GM23338 (cell line): ENCODE measurements at regions not wholly inside any gene's neighbourhood (a gene's known extent, or its start where the extent isn't known, plus 50 kb on each side); places are given as distances from the start of the nearest gene placed in this dataset.

ENCODE experiments used
- ATAC-seq: fragments of 200-7000 bp; cut with Tn5 transposase; 3 replicates; pipeline ENCODE4 v1.9.1; 2020
- DNase-seq: peaks from one replicate; pipeline ENCODE4 v3.0.0-alpha.2; 2015; ENCODE audit warnings: low spot score
- H2AFZ ChIP-seq: fragments of 200-600 bp; sonication (generic); 2 replicates; pipeline ENCODE4 v1.8.0; 2016; ENCODE audit warnings: antibody characterized with exemption, mild to moderate bottlenecking, moderate library complexity
- H3F3A ChIP-seq: fragments of 200-600 bp; sonication (generic); replicated peaks from 2 replicates; pipeline ENCODE4 v1.8.0; 2017; ENCODE audit warnings: antibody characterized with exemption, mixed run types, low read depth
- H3K27ac ChIP-seq: fragments of 200-600 bp; sonication (generic); 2 replicates; pipeline ENCODE4 v1.6.1; 2016; ENCODE audit warnings: low read depth
- H3K27me3 ChIP-seq: fragments of 200-600 bp; sonication (generic); 2 replicates; pipeline ENCODE4 v1.8.0; 2016; ENCODE audit warnings: mild to moderate bottlenecking, mixed run types, moderate library complexity; ENCODE audit not compliant: insufficient read depth
- H3K36me3 ChIP-seq: fragments of 200-600 bp; sonication (generic); 2 replicates; pipeline ENCODE4 v1.8.0; 2016; ENCODE audit warnings: mild to moderate bottlenecking; ENCODE audit not compliant: insufficient read depth
- H3K4me1 ChIP-seq: fragments of 200-600 bp; sonication (generic); 2 replicates; pipeline ENCODE4 v1.8.0; 2016; ENCODE audit warnings: mild to moderate bottlenecking, moderate library complexity; ENCODE audit not compliant: insufficient read depth
- H3K4me2 ChIP-seq: fragments of 200-600 bp; sonication (generic); 2 replicates; pipeline ENCODE4 v1.7.1; 2017; ENCODE audit warnings: mixed run types
- H3K4me3 ChIP-seq: fragments of 200-600 bp; sonication (generic); 2 replicates; pipeline ENCODE4 v1.6.1; 2016; ENCODE audit warnings: mixed run types
- H3K79me2 ChIP-seq: fragments of 200-600 bp; sonication (generic); replicated peaks from 2 replicates; pipeline ENCODE4 v1.8.0; 2017; ENCODE audit warnings: mild to moderate bottlenecking; ENCODE audit not compliant: insufficient read depth
- H3K9me2 ChIP-seq: fragments of 200-600 bp; sonication (generic); 2 replicates; pipeline ENCODE4 v1.8.0; 2017; ENCODE audit not compliant: insufficient read depth
- H4K20me1 ChIP-seq: fragments of 200-600 bp; sonication (generic); replicated peaks from 2 replicates; pipeline ENCODE4 v1.8.0; 2017; ENCODE audit warnings: mild to moderate bottlenecking; ENCODE audit not compliant: insufficient read depth
- H3K27ac Mint-ChIP-seq: 2 replicates; pipeline ENCODE4 v1.8.0; 2020; ENCODE audit warnings: inconsistent platforms, mild to moderate bottlenecking, moderate library complexity, mixed read lengths
- H3K27me3 Mint-ChIP-seq: 3 replicates; pipeline ENCODE4 v1.8.0; 2022; ENCODE audit warnings: low read depth, mild to moderate bottlenecking, moderate library complexity, mixed read lengths, inconsistent platforms; ENCODE audit not compliant: insufficient read depth, poor library complexity
- H3K36me3 Mint-ChIP-seq: 3 replicates; pipeline ENCODE4 v1.8.0; 2021; ENCODE audit warnings: low read depth, mild to moderate bottlenecking, inconsistent platforms, moderate library complexity, mixed read lengths
- H3K4me1 Mint-ChIP-seq: 3 replicates; pipeline ENCODE4 v1.8.0; 2020; ENCODE audit warnings: mild to moderate bottlenecking, inconsistent platforms, mixed read lengths
- H3K4me3 Mint-ChIP-seq: 3 replicates; pipeline ENCODE4 v1.8.0; 2021; ENCODE audit warnings: moderate library complexity, mild to moderate bottlenecking, inconsistent platforms, mixed read lengths
- H3K9me3 Mint-ChIP-seq: 3 replicates; pipeline ENCODE4 v1.8.0; 2020; ENCODE audit warnings: moderate library complexity, mild to moderate bottlenecking, inconsistent platforms, mixed read lengths
- CREB1 ChIP-seq: fragments of 250-450 bp; sonication (Bioruptor Pico); IDR thresholded peaks from 2 replicates; pipeline ENCODE4 v1.5.0; 2020; ENCODE audit warnings: low read depth, mild to moderate bottlenecking, moderate library complexity
- CTCF ChIP-seq, 2 experiments: fragments of 200-600 bp in 1 of 2; sonication (generic) in 1 of 2; conservative IDR thresholded peaks; 2 replicates each; pipeline versions ENCODE4 v1.5.1 to v1.6.1; 2016 to 2017; ENCODE audit warnings: antibody characterized with exemption in 2 of 2, low read depth in 2 of 2, mild to moderate bottlenecking in 2 of 2, moderate library complexity in 1 of 2
- JUNB ChIP-seq: IDR thresholded peaks from one replicate; pipeline ENCODE4 v1.6.1; 2016; ENCODE audit warnings: antibody characterized with exemption; ENCODE audit not compliant: unreplicated experiment
- POLR2AphosphoS5 ChIP-seq: IDR thresholded peaks from 2 replicates; pipeline ENCODE4 v1.6.1; 2016; ENCODE audit warnings: antibody characterized with exemption, low read depth
- ZNF114 ChIP-seq: fragments of 250-450 bp; sonication (Bioruptor Pico); IDR thresholded peaks from 2 replicates; pipeline ENCODE4 v1.5.0; 2020; ENCODE audit warnings: mild to moderate bottlenecking, moderate library complexity
- ZNF462 ChIP-seq: fragments of 250-450 bp; sonication (Bioruptor Pico); IDR thresholded peaks from 2 replicates; pipeline ENCODE4 v1.5.0; 2020; ENCODE audit warnings: mild to moderate bottlenecking, moderate library complexity

GRCh38 chr17:73973586-73974409 is 229.7 kb upstream of the RPL38 start (continued):
- no peak for TF ChIP-seq ZNF462 (CRISPR knock-in tag)
- TF ChIP-seq POLR2AphosphoS5 = no peak
- no peak for TF ChIP-seq CTCF (conservative IDR thresholded peaks at IDR 0.05; ENCODE audit: low read depth in 2 of 2)

GRCh38 chr17:73974536-73974935 is 228.9 kb upstream of the RPL38 start:
- Mint-ChIP-seq H3K9me3 (no peaks in the 10 kb centered on the region; the same call in 2 of the 3 replicates), H3K36me3 (no peaks in the 10 kb centered on the region; the same call in 2 of the 3 replicates), H3K27me3 (peaks cover 9% of the 10 kb centered on the region), H3K27ac (peak overlapping the region; percentile 56; the same call in 1 of the 2 replicates), H3K4me1 (peaks cover 10% of the 10 kb centered on the region), H3K4me3 (no peak overlapping the region)
- peak overlapping the region; percentile 69; the same call in 1 of the 2 replicates for H2AFZ ChIP-seq
- no peaks in the 10 kb centered on the region for H4K20me1 ChIP-seq
- no peaks in the 10 kb centered on the region for H3K79me2 ChIP-seq
- no peaks in the 10 kb centered on the region for H3F3A ChIP-seq
- no peaks in the 10 kb centered on the region; the same call in 1 of the 2 replicates for H3K4me1 ChIP-seq
- no peaks in the 10 kb centered on the region for H3K36me3 ChIP-seq
- H3K27me3 ChIP-seq = no peaks in the 10 kb centered on the region
- H3K27ac ChIP-seq = no peak overlapping the region
- 0 out of 2 replicates have a peak overlapping the region, but pooled peaks have one; percentile 9 for H3K4me2 ChIP-seq
- 0 out of 2 replicates have a peak, but pooled peaks cover 4% of the 10 kb centered on the region for H3K9me2 ChIP-seq
- H3K4me3 ChIP-seq = no peak overlapping the region
- ATAC-seq = peak; percentile 65
- DNase-seq = no peak
- TF ChIP-seq POLR2AphosphoS5 = no peak
- no peak for TF ChIP-seq CREB1 (CRISPR knock-in tag)
- TF ChIP-seq ZNF462 (CRISPR knock-in tag) = no peak
- TF ChIP-seq JUNB = no peak
- no peak for TF ChIP-seq ZNF114 (CRISPR knock-in tag)
